H9 (cell line): ENCODE measurements at regions not wholly inside any gene's neighbourhood (a gene's known extent, or its start where the extent isn't known, plus 50 kb on each side); places are given as distances from the start of the nearest gene placed in this dataset.

Experiments
- DNase-seq: peaks from one replicate; pipeline ENCODE4 v3.0.0-alpha.2; 2017
- H2AFZ ChIP-seq: one replicate; pipeline ENCODE4 v1.6.1; 2013; ENCODE audit warnings: mild to moderate bottlenecking, low read length, control low read depth, moderate library complexity
- H2AK5ac ChIP-seq: 2 replicates; pipeline ENCODE4 v1.6.1; 2013; ENCODE audit warnings: low read length, control low read depth, mixed read lengths; ENCODE audit not compliant: insufficient read length
- H2BK120ac ChIP-seq: one replicate; pipeline ENCODE4 v1.6.1; 2013; ENCODE audit warnings: low read depth, mild to moderate bottlenecking, low read length, control low read depth, inconsistent platforms; ENCODE audit not compliant: poor library complexity, severe bottlenecking
- H2BK12ac ChIP-seq: 2 replicates; pipeline ENCODE4 v1.6.1; 2013; ENCODE audit warnings: low read length, control low read depth, mixed read lengths, low read depth; ENCODE audit not compliant: insufficient read length
- H2BK15ac ChIP-seq: 2 replicates; pipeline ENCODE4 v1.6.1; 2013; ENCODE audit warnings: low read depth, low read length, control low read depth
- H2BK20ac ChIP-seq: one replicate; pipeline ENCODE4 v1.6.1; 2013; ENCODE audit warnings: low read depth, mild to moderate bottlenecking, low read length, control low read depth, inconsistent platforms; ENCODE audit not compliant: poor library complexity, severe bottlenecking
- H2BK5ac ChIP-seq: 2 replicates; pipeline ENCODE4 v1.6.1; 2013; ENCODE audit warnings: low read length, control low read depth, mixed read lengths; ENCODE audit not compliant: insufficient read length
- H3K14ac ChIP-seq: 2 replicates; pipeline ENCODE4 v1.6.1; 2013; ENCODE audit warnings: low read length, control low read depth; ENCODE audit not compliant: insufficient read depth
- H3K18ac ChIP-seq: 2 replicates; pipeline ENCODE4 v1.6.1; 2013; ENCODE audit warnings: low read depth, mild to moderate bottlenecking, mixed read lengths, low read length, control low read depth; ENCODE audit not compliant: insufficient read length
- H3K23ac ChIP-seq: 2 replicates; pipeline ENCODE4 v1.6.1; 2013; ENCODE audit warnings: low read length, control low read depth, mixed read lengths, low read depth; ENCODE audit not compliant: insufficient read length
- H3K23me2 ChIP-seq: 2 replicates; pipeline ENCODE4 v1.6.1; 2013; ENCODE audit warnings: low read depth, mild to moderate bottlenecking, mixed read lengths, low read length, control low read depth; ENCODE audit not compliant: insufficient read length, poor library complexity, severe bottlenecking
- H3K27ac ChIP-seq: 2 replicates; pipeline ENCODE4 v1.5.1; 2013; ENCODE audit warnings: low read length, control low read depth, mixed read lengths, low read depth; ENCODE audit not compliant: insufficient read length
- H3K27me3 ChIP-seq: 2 replicates; pipeline ENCODE4 v1.6.1; 2013; ENCODE audit warnings: low read length, control low read depth, inconsistent platforms; ENCODE audit not compliant: insufficient read depth
- H3K4ac ChIP-seq: 2 replicates; pipeline ENCODE4 v1.6.1; 2013; ENCODE audit warnings: low read depth, mild to moderate bottlenecking, control low read depth, inconsistent platforms, low read length, moderate library complexity
- H3K4me1 ChIP-seq: 2 replicates; pipeline ENCODE4 v1.6.1; 2013; ENCODE audit warnings: low read length, control low read depth, inconsistent platforms; ENCODE audit not compliant: insufficient read depth
- H3K4me2 ChIP-seq: 2 replicates; pipeline ENCODE4 v1.6.1; 2013; ENCODE audit warnings: low read length, control low read depth, mixed read lengths; ENCODE audit not compliant: insufficient read length, insufficient read depth
- H3K56ac ChIP-seq: 2 replicates; pipeline ENCODE4 v1.6.1; 2013; ENCODE audit warnings: low read depth, mild to moderate bottlenecking, mixed read lengths, low read length, control low read depth; ENCODE audit not compliant: insufficient read length
- H3K79me1 ChIP-seq: 2 replicates; pipeline ENCODE4 v1.6.1; 2013; ENCODE audit warnings: low read depth, mild to moderate bottlenecking, moderate library complexity, low read length, control low read depth, inconsistent platforms; ENCODE audit not compliant: insufficient read depth, poor library complexity, severe bottlenecking
- H3K79me2 ChIP-seq: 2 replicates; pipeline ENCODE4 v1.6.1; 2013; ENCODE audit warnings: low read length, control low read depth, inconsistent platforms; ENCODE audit not compliant: insufficient read depth
- H3K9ac ChIP-seq: 2 replicates; pipeline ENCODE4 v1.6.1; 2013; ENCODE audit warnings: low read length, control low read depth, mixed read lengths; ENCODE audit not compliant: insufficient read length; ENCODE audit errors: extremely low read depth
- H3K9me3 ChIP-seq: one replicate; pipeline ENCODE4 v1.6.1; 2013; ENCODE audit warnings: low read depth, low read length, inconsistent platforms; ENCODE audit not compliant: control insufficient read depth
- H3T11ph ChIP-seq: one replicate; pipeline ENCODE4 v1.6.1; 2013; ENCODE audit warnings: mild to moderate bottlenecking, low read length, control low read depth, inconsistent platforms
- H4K20me1 ChIP-seq: one replicate; pipeline ENCODE4 v1.6.1; 2013; ENCODE audit not compliant: control insufficient read depth, insufficient read length, insufficient read depth
- H4K5ac ChIP-seq: 2 replicates; pipeline ENCODE4 v1.6.1; 2013; ENCODE audit warnings: low read depth, mild to moderate bottlenecking, mixed read lengths, low read length, control low read depth; ENCODE audit not compliant: insufficient read length
- H4K8ac ChIP-seq: replicated peaks from 2 replicates; pipeline ENCODE4 v1.6.1; 2013; ENCODE audit warnings: low read length, control low read depth, mixed read lengths, low read depth; ENCODE audit not compliant: insufficient read length
- H4K91ac ChIP-seq: 2 replicates; pipeline ENCODE4 v1.6.1; 2013; ENCODE audit warnings: low read depth, mild to moderate bottlenecking, moderate library complexity, mixed read lengths, low read length, control low read depth; ENCODE audit not compliant: insufficient read length
- H3K27ac Mint-ChIP-seq, 3 experiments: 2 replicates in 2 of 3; 3 replicates in 1 of 3; pipeline ENCODE4 v1.8.0; 2020 to 2021; ENCODE audit warnings: mixed read lengths in 3 of 3, mild to moderate bottlenecking in 1 of 3, moderate library complexity in 1 of 3
- H3K27me3 Mint-ChIP-seq: 2 replicates; pipeline ENCODE4 v1.8.0; 2021; ENCODE audit warnings: low read depth, mild to moderate bottlenecking, moderate library complexity, mixed read lengths
- H3K36me3 Mint-ChIP-seq, 3 experiments: 2 replicates in 2 of 3; 3 replicates in 1 of 3; pipeline ENCODE4 v1.8.0; 2020 to 2021; ENCODE audit warnings: low read depth in 3 of 3, mixed read lengths in 3 of 3; ENCODE audit not compliant: insufficient read depth in 1 of 3
- H3K4me1 Mint-ChIP-seq, 2 experiments: 2 replicates each; pipeline ENCODE4 v1.8.0; 2020; ENCODE audit warnings: mixed read lengths in 2 of 2
- H3K4me3 Mint-ChIP-seq, 2 experiments: 2 replicates in 1 of 2; 3 replicates in 1 of 2; pipeline ENCODE4 v1.8.0; 2020 to 2021; ENCODE audit warnings: mild to moderate bottlenecking in 2 of 2, mixed read lengths in 2 of 2, moderate library complexity in 1 of 2
- H3K9me3 Mint-ChIP-seq, 2 experiments: 2 replicates in 1 of 2; 3 replicates in 1 of 2; pipeline ENCODE4 v1.8.0; 2020; ENCODE audit warnings: mild to moderate bottlenecking in 2 of 2, mixed read lengths in 2 of 2, moderate library complexity in 1 of 2
- WGBS: extraction: QIAGEN DNeasy Blood & Tissue Kit; methylation state at CpG from one replicate; pipeline ENCODE4 v1.1.7; 2013; ENCODE audit warnings: missing lambda C conversion rate, low lambda C conversion rate, mixed read lengths; ENCODE audit not compliant: insufficient read length; ENCODE audit errors: extremely low coverage; 5-methylcytosine and 5-hydroxymethylcytosine counted together
- TF ChIP-seq, protein P1 (sequence below): fragments of 200-600 bp; sonication (generic); conservative IDR thresholded peaks from 3 replicates; pipeline ENCODE4 v1.8.0; 2021; ENCODE audit warnings: antibody characterized with exemption, mild to moderate bottlenecking

DNA sequence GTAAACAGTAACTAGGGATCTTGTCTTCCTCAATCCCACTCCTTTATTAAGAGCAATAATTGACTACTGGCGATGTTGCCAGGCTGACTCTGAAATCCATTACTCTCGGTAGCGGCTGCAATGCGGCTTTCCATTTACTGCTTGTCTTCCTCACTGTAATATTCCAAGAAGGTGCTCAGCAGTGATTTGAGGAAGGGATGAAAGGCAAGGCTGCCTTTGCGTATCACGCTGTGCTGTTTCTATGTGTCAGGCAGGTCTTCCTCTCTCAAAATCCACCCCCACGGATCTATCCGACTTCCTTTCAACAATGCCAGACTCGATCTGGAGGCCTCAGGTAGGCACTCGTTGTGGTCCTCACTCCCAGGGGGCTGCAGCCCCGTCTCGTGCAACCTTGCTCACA is 261.4 kb upstream of the CDH4 start:
- Histone ChIP-seq H4K91ac (no peak overlapping the region), H4K8ac (no peak overlapping the region), H4K20me1 (no peaks in the 10 kb centered on the region), H3K27me3 (peaks cover under 1% of the 10 kb centered on the region; the same call in 1 of the 2 replicates), H2BK20ac (no peak overlapping the region), H3K4me1 (no peaks in the 10 kb centered on the region), H2AK5ac (no peak overlapping the region), H3K23me2 (no peaks in the 10 kb centered on the region), H4K5ac (no peak overlapping the region), H2BK5ac (no peak overlapping the region), H3K79me2 (no peaks in the 10 kb centered on the region), H3K4me2 (no peak overlapping the region), H3K23ac (no peak overlapping the region), H3K79me1 (no peaks in the 10 kb centered on the region), H3K14ac (no peak overlapping the region), H3K4ac (no peak overlapping the region), H3K9ac (no peak overlapping the region), H3K27ac (no peak overlapping the region), H3T11ph (no peak overlapping the region), H2BK12ac (no peak overlapping the region), H3K18ac (no peak overlapping the region), H2BK15ac (no peak overlapping the region), H2AFZ (no peak overlapping the region), H2BK120ac (no peak overlapping the region), H3K9me3 (no peaks in the 10 kb centered on the region), H3K56ac (no peak overlapping the region)
- no CpG with 5 or more reads among the region's 12 CpGs for WGBS
- Mint-ChIP-seq H3K36me3 (no peaks in the 10 kb centered on the region; a peak in 1 of 7 replicates), H3K9me3 (no peaks in the 10 kb centered on the region; a peak in 2 of 5 replicates), H3K4me1 (peaks cover 15 to 17% of the 10 kb centered on the region in 2 experiments), H3K27me3 (peaks cover 71% of the 10 kb centered on the region), H3K4me3 (no peak overlapping the region), H3K27ac (no peak overlapping the region)
- TF ChIP-seq, protein P1, sequence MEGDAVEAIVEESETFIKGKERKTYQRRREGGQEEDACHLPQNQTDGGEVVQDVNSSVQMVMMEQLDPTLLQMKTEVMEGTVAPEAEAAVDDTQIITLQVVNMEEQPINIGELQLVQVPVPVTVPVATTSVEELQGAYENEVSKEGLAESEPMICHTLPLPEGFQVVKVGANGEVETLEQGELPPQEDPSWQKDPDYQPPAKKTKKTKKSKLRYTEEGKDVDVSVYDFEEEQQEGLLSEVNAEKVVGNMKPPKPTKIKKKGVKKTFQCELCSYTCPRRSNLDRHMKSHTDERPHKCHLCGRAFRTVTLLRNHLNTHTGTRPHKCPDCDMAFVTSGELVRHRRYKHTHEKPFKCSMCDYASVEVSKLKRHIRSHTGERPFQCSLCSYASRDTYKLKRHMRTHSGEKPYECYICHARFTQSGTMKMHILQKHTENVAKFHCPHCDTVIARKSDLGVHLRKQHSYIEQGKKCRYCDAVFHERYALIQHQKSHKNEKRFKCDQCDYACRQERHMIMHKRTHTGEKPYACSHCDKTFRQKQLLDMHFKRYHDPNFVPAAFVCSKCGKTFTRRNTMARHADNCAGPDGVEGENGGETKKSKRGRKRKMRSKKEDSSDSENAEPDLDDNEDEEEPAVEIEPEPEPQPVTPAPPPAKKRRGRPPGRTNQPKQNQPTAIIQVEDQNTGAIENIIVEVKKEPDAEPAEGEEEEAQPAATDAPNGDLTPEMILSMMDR = no peak
- no peak for DNase-seq
